IMR-90 (cell line): ENCODE measurements at regions not wholly inside any gene's neighbourhood (a gene's known extent, or its start where the extent isn't known, plus 50 kb on each side); places are given as distances from the start of the nearest gene placed in this dataset.
"Not testable (repeated sequence)": the region's sequence is repeated elsewhere in the genome, so short reads cannot be mapped to it uniquely, and the experiment has no call there.

Experiments
- ATAC-seq: fragments of 200-7000 bp; cut with Tn5 transposase; 2 replicates; pipeline ENCODE4 v1.9.1; 2020; ENCODE audit warnings: low read depth, mild to moderate bottlenecking, moderate library complexity
- BruUV-seq: library from RNA; stranded (reverse); fragments of 400-500 nt; replicated peaks from 2 replicates; lab custom pipeline; 2021; lab: Mats Ljungman, UMichigan
- CTCF ChIA-PET: fragments of 300-600 bp; formaldehyde crosslinking; extraction: SDS; loops from one replicate; lab custom pipeline; 2021; ENCODE audit warnings: antibody characterized with exemption; lab: Yijun Ruan, JAX
- POLR2A ChIA-PET: fragments of 300-600 bp; sonication (Branson Sonifier 250); formaldehyde crosslinking; loops from one replicate; lab custom pipeline; 2022; ENCODE audit warnings: antibody characterized with exemption; ENCODE audit not compliant: unreplicated experiment; lab: Charles Lee
- DNase-seq: peaks from one replicate; pipeline ENCODE4 v3.0.0; 2013
- H2AFZ ChIP-seq: replicated peaks from 2 replicates; pipeline ENCODE3; 2013; ENCODE audit warnings: low read length, mild to moderate bottlenecking; ENCODE audit not compliant: poor library complexity
- H2AK5ac ChIP-seq: 2 replicates; pipeline ENCODE4 v1.6.1; 2013; ENCODE audit warnings: low read depth, low read length, inconsistent platforms
- H2AK9ac ChIP-seq: replicated peaks from 2 replicates; pipeline ENCODE3; 2013; ENCODE audit warnings: mild to moderate bottlenecking, low read depth, low read length, moderate library complexity; ENCODE audit not compliant: poor library complexity
- H2BK120ac ChIP-seq: 2 replicates; pipeline ENCODE4 v1.6.1; 2013; ENCODE audit warnings: low read depth, low read length, inconsistent platforms
- H2BK15ac ChIP-seq: 3 replicates; pipeline ENCODE4 v1.6.1; 2013; ENCODE audit warnings: low read depth, low read length, inconsistent platforms
- H2BK20ac ChIP-seq: 2 replicates; pipeline ENCODE4 v1.6.1; 2013; ENCODE audit warnings: low read depth, mild to moderate bottlenecking, inconsistent platforms, low read length, moderate library complexity
- H2BK5ac ChIP-seq: 2 replicates; pipeline ENCODE4 v1.6.1; 2013; ENCODE audit warnings: mild to moderate bottlenecking, low read depth, low read length, inconsistent platforms; ENCODE audit not compliant: poor library complexity, severe bottlenecking
- H3K14ac ChIP-seq: replicated peaks from 2 replicates; pipeline ENCODE4 v1.6.1; 2013; ENCODE audit warnings: low read depth, low read length, inconsistent platforms
- H3K18ac ChIP-seq: 2 replicates; pipeline ENCODE4 v1.6.1; 2013; ENCODE audit warnings: low read depth, low read length, control low read depth
- H3K23ac ChIP-seq: 2 replicates; pipeline ENCODE4 v1.6.1; 2013; ENCODE audit warnings: low read depth, low read length, inconsistent platforms
- H3K27ac ChIP-seq: 2 replicates; pipeline ENCODE4 v1.5.1; 2013; ENCODE audit warnings: mild to moderate bottlenecking, control low read depth, low read length; ENCODE audit not compliant: insufficient read depth
- H3K27me3 ChIP-seq: 2 replicates; pipeline ENCODE4 v1.6.1; 2013; ENCODE audit warnings: low read length; ENCODE audit not compliant: control insufficient read depth, insufficient read depth
- H3K36me3 ChIP-seq: 2 replicates; pipeline ENCODE4 v1.6.1; 2013; ENCODE audit warnings: low read length, mixed read lengths; ENCODE audit not compliant: control insufficient read depth, insufficient read depth
- H3K4ac ChIP-seq: 2 replicates; pipeline ENCODE4 v1.6.1; 2013; ENCODE audit warnings: low read depth, low read length, inconsistent platforms
- H3K4me1 ChIP-seq: 2 replicates; pipeline ENCODE4 v1.6.1; 2013; ENCODE audit warnings: low read length, mixed read lengths; ENCODE audit not compliant: control insufficient read depth, insufficient read depth
- H3K4me2 ChIP-seq: 2 replicates; pipeline ENCODE4 v1.6.1; 2013; ENCODE audit warnings: low read depth, mild to moderate bottlenecking, control low read depth, low read length, moderate library complexity
- H3K4me3 ChIP-seq: 2 replicates; pipeline ENCODE4 v1.5.1; 2013; ENCODE audit warnings: low read depth, mild to moderate bottlenecking, control low read depth, low read length, moderate library complexity; ENCODE audit not compliant: insufficient read depth
- H3K56ac ChIP-seq: 2 replicates; pipeline ENCODE4 v1.6.1; 2013; ENCODE audit warnings: low read length, inconsistent platforms; ENCODE audit not compliant: insufficient read depth; ENCODE audit errors: extremely low read depth
- H3K79me1 ChIP-seq, 2 experiments: 2 replicates each; pipeline ENCODE4 v1.6.1; 2013; ENCODE audit warnings: low read length in 2 of 2, inconsistent platforms in 1 of 2, low read depth in 1 of 2
- H3K9ac ChIP-seq: 2 replicates; pipeline ENCODE4 v1.6.1; 2013; ENCODE audit warnings: low read depth, low read length, control low read depth
- H3K9me1 ChIP-seq: 2 replicates; pipeline ENCODE4 v1.6.1; 2013; ENCODE audit warnings: low read length, inconsistent platforms; ENCODE audit not compliant: insufficient read depth
- H3K9me3 ChIP-seq: 2 replicates; pipeline ENCODE4 v1.6.1; 2013; ENCODE audit warnings: low read length; ENCODE audit not compliant: control insufficient read depth, insufficient read depth
- H4K20me1 ChIP-seq: 2 replicates; pipeline ENCODE4 v1.6.1; 2013; ENCODE audit warnings: low read length, inconsistent platforms; ENCODE audit not compliant: insufficient read depth
- H4K5ac ChIP-seq: 2 replicates; pipeline ENCODE4 v1.6.1; 2013; ENCODE audit warnings: mild to moderate bottlenecking, low read depth, low read length, control low read depth
- H4K8ac ChIP-seq, 2 experiments: 2 replicates each; pipeline ENCODE4 v1.6.1; 2013; ENCODE audit warnings: low read depth in 2 of 2, low read length in 2 of 2, control low read depth in 1 of 2, inconsistent platforms in 1 of 2
- H4K91ac ChIP-seq: 2 replicates; pipeline ENCODE4 v1.6.1; 2013; ENCODE audit warnings: low read depth, low read length, inconsistent platforms; ENCODE audit not compliant: insufficient read depth
- WGBS, 2 experiments: methylation state at CpG; one replicate each; pipeline versions ENCODE4 v1.1.5 to v1.1.7; 2013; ENCODE audit warnings: missing lambda C conversion rate in 2 of 2; ENCODE audit not compliant: insufficient read length in 1 of 2; ENCODE audit errors: extremely low coverage in 2 of 2; 5-methylcytosine and 5-hydroxymethylcytosine counted together
- dilution Hi-C: fragments of 300-500 bp; cut with HindIII; formaldehyde crosslinking; loops from one replicate; pipeline ENCODE4 v1.14.3; 2018; ENCODE audit warnings: low sequenced_read_pairs; ENCODE audit not compliant: unreplicated experiment
- in situ Hi-C: fragments of 300-500 bp; cut with MboI; formaldehyde crosslinking; loops from 3 replicates; pipeline ENCODE4 v1.14.3; 2019; ENCODE audit warnings: low sequenced_read_pairs, inconsistent platforms, mixed read lengths
- intact Hi-C: fragments of 100-400 bp; cut with micrococcal nuclease; formaldehyde crosslinking; loops from 2 replicates; pipeline ENCODE4 v1.10.0; 2022

- H3K36me3 ChIP-seq, H4K20me1 ChIP-seq, H3K27ac ChIP-seq, H2AK9ac ChIP-seq, ATAC-seq, H2AK5ac ChIP-seq, H2BK15ac ChIP-seq, CTCF ChIA-PET, H3K4ac ChIP-seq, H2BK5ac ChIP-seq, H3K56ac ChIP-seq, H3K79me1 ChIP-seq, H3K9ac ChIP-seq, H3K9me3 ChIP-seq, H2BK120ac ChIP-seq, H3K18ac ChIP-seq, POLR2A ChIA-PET, H3K9me1 ChIP-seq, intact Hi-C loops, H4K91ac ChIP-seq, H3K23ac ChIP-seq, H3K27me3 ChIP-seq, dilution Hi-C loops, BruUV-seq, H2AFZ ChIP-seq, H4K8ac ChIP-seq, H4K5ac ChIP-seq, H3K4me2 ChIP-seq, H2BK20ac ChIP-seq, H3K4me1 ChIP-seq, H3K4me3 ChIP-seq, DNase-seq, H3K14ac ChIP-seq: not testable (repeated sequence)
- WGBS, 2 experiments: no CpG with 5 or more reads among the region's 1 CpG
- in situ Hi-C loops: loop anchor here (25.0 kb wide), 1 partner anchor 900 kb away; the partner anchor contains the start of gene PTH2R
Measured at GRCh38 chr2:209312450-209312849, 111.4 kb upstream of the MAP2 start.
